OCI-LY1 (cell line): ENCODE measurements at regions not wholly inside any gene's neighbourhood (a gene's known extent, or its start where the extent isn't known, plus 50 kb on each side); places are given as distances from the start of the nearest gene placed in this dataset.

Source experiments
- CTCF ChIP-seq: fragments of 200-600 bp; sonication (generic), shearing (Covaris generic); IDR thresholded peaks from 2 replicates; pipeline ENCODE4 v1.5.1; 2017; ENCODE audit warnings: mild to moderate bottlenecking, antibody characterized with exemption, low read length, moderate library complexity, mixed read lengths
- EZH2 ChIP-seq: fragments of 200-600 bp; sonication (generic), shearing (Covaris generic); IDR thresholded peaks from 2 replicates; pipeline ENCODE4 v1.8.0; 2017; ENCODE audit warnings: borderline replicate concordance, mixed run types, mild to moderate bottlenecking, antibody characterized with exemption, low read length, moderate library complexity, mixed read lengths

GRCh38 chr12:75564398-75564797, 53.0 kb upstream of the KRR1 start:
- no peak for TF ChIP-seq CTCF
- TF ChIP-seq EZH2, result no peak
